ENCODE measurements at regions not wholly inside any gene's neighbourhood (a gene's known extent, or its start where the extent isn't known, plus 50 kb on each side); places are given as distances from the start of the nearest gene placed in this dataset.

GRCh38 chr9:86766912-86767311 lies 180.4 kb downstream of the GAS1 start:
- in situ Hi-C loops (cut with MboI; ENCODE audit: low sequenced_read_pairs, unreplicated experiment) = no loop called here
- no peak for TF ChIP-seq CTCF (IDR thresholded peaks at IDR 0.05; ENCODE audit: borderline replicate concordance, control extremely low read depth, extremely low read depth, insufficient read depth, missing control alignments)
- DNase-seq (ENCODE audit: low spot score) = no peak

- no peak for TF ChIP-seq CTCF (IDR thresholded peaks at IDR 0.05; ENCODE audit: borderline replicate concordance, control extremely low read depth, extremely low read depth, insufficient read depth, missing control alignments)
- in situ Hi-C loops (cut with MboI; ENCODE audit: low sequenced_read_pairs, unreplicated experiment) = no loop called here
- DNase-seq (ENCODE audit: low spot score) = no peak
These were observed 180.8 kb downstream of the GAS1 start for GRCh38 chr9:86766511-86766910.

- no peak for TF ChIP-seq CTCF (IDR thresholded peaks at IDR 0.05; ENCODE audit: borderline replicate concordance, control extremely low read depth, extremely low read depth, insufficient read depth, missing control alignments)
- DNase-seq (ENCODE audit: low spot score) = no peak
- in situ Hi-C loops (cut with MboI; ENCODE audit: low sequenced_read_pairs, unreplicated experiment) = no loop called here
These were observed 181.4 kb downstream of the GAS1 start for GRCh38 chr9:86765746-86766430.

GRCh38 chr9:86764671-86765343 lies 182.5 kb downstream of the GAS1 start:
- TF ChIP-seq CTCF (IDR thresholded peaks at IDR 0.05; ENCODE audit: borderline replicate concordance, control extremely low read depth, extremely low read depth, insufficient read depth, missing control alignments) = no peak
- in situ Hi-C loops (cut with MboI; ENCODE audit: low sequenced_read_pairs, unreplicated experiment) = no loop called here
- DNase-seq (ENCODE audit: low spot score) = no peak

GRCh38 chr9:86764221-86764624 lies 183.1 kb downstream of the GAS1 start:
- in situ Hi-C loops (cut with MboI; ENCODE audit: low sequenced_read_pairs, unreplicated experiment) = no loop called here
- no peak for TF ChIP-seq CTCF (IDR thresholded peaks at IDR 0.05; ENCODE audit: borderline replicate concordance, control extremely low read depth, extremely low read depth, insufficient read depth, missing control alignments)
- DNase-seq (ENCODE audit: low spot score) = no peak

GRCh38 chr9:86763791-86764190 lies 183.5 kb downstream of the GAS1 start:
- TF ChIP-seq CTCF (IDR thresholded peaks at IDR 0.05; ENCODE audit: borderline replicate concordance, control extremely low read depth, extremely low read depth, insufficient read depth, missing control alignments) = no peak
- in situ Hi-C loops (cut with MboI; ENCODE audit: low sequenced_read_pairs, unreplicated experiment) = no loop called here
- no peak for DNase-seq (ENCODE audit: low spot score)

Data from GM13976 (cell line).